ENCODE measurements at regions not wholly inside any gene's neighbourhood (a gene's known extent, or its start where the extent isn't known, plus 50 kb on each side); places are given as distances from the start of the nearest gene placed in this dataset.

- TF ChIP-seq CTCF (IDR thresholded peaks at IDR 0.05), result no peak
- TF ChIP-seq POLR2A (IDR thresholded peaks at IDR 0.05), result no peak
Observed at GRCh38 chr18:44580159-44580558, 100.5 kb upstream of the SETBP1 start.

Data from Peyer's patch (tissue), 4 donors.